Ascending aorta (tissue), 2 donors: ENCODE measurements at regions not wholly inside any gene's neighbourhood (a gene's known extent, or its start where the extent isn't known, plus 50 kb on each side); places are given as distances from the start of the nearest gene placed in this dataset.

Source experiments
- DNase-seq, 2 donors: peaks; one replicate each; pipeline ENCODE4 v3.0.0-alpha.2; 2019; ENCODE audit warnings: low spot score in 2 of 2
- H3K27ac ChIP-seq, 2 donors: fragments of 200-600 bp; sonication (generic); one replicate each; pipeline ENCODE4 v1.5.1; 2016 to 2017; ENCODE audit warnings: mild to moderate bottlenecking in 1 of 2
- H3K27me3 ChIP-seq: fragments of 200-600 bp; sonication (generic); one replicate; pipeline ENCODE4 v1.5.1; 2017
- H3K36me3 ChIP-seq, 2 donors: fragments of 200-600 bp; sonication (generic); one replicate each; pipeline ENCODE4 v1.5.1; 2016
- H3K4me1 ChIP-seq, 2 donors: fragments of 200-600 bp; sonication (generic); one replicate each; pipeline ENCODE4 v1.5.1; 2016 to 2017; ENCODE audit warnings: mild to moderate bottlenecking in 1 of 2
- H3K4me3 ChIP-seq, 2 donors: fragments of 200-600 bp; sonication (generic); one replicate each; pipeline ENCODE4 v1.5.1; 2016 to 2017; ENCODE audit warnings: mild to moderate bottlenecking in 1 of 2
- H3K9me3 ChIP-seq, 2 donors: fragments of 200-600 bp; sonication (generic); one replicate each; pipeline ENCODE4 v1.5.1; 2016
- CTCF ChIP-seq, 3 experiments: fragments of 200-600 bp in 2 of 3; fragments of 450-650 bp in 1 of 3; sonication (generic) in 2 of 3; IDR thresholded peaks; one replicate each; pipeline ENCODE4 v1.5.1; 2016 to 2019; ENCODE audit warnings: antibody characterized with exemption in 3 of 3, mild to moderate bottlenecking in 1 of 3, moderate library complexity in 1 of 3
- intact Hi-C: fragments of 100-400 bp; cut with DNase I; formaldehyde crosslinking; loops from one replicate; pipeline ENCODE4 v1.15.1; 2023

GRCh38 chr3:55198554-55198953, 270.7 kb upstream of the LRTM1 start:
- no peak for DNase-seq
- no peaks in the 10 kb centered on the region for H3K9me3 ChIP-seq
- no peaks in the 10 kb centered on the region for H3K27me3 ChIP-seq
- TF ChIP-seq CTCF (IDR thresholded peaks at IDR 0.05): no peak
- no peaks in the 10 kb centered on the region for H3K36me3 ChIP-seq
- intact Hi-C loops: no loop called here
- no peak overlapping the region for H3K4me3 ChIP-seq
- no peaks in the 10 kb centered on the region for H3K4me1 ChIP-seq
- H3K27ac ChIP-seq: no peak overlapping the region

GRCh38 chr3:55197021-55197420, 269.2 kb upstream of the LRTM1 start:
- Histone ChIP-seq H3K36me3 (no peaks in the 10 kb centered on the region), H3K27me3 (no peaks in the 10 kb centered on the region), H3K27ac (no peak overlapping the region), H3K9me3 (no peaks in the 10 kb centered on the region), H3K4me1 (no peaks in the 10 kb centered on the region), H3K4me3 (no peak overlapping the region)
- no peak for DNase-seq
- intact Hi-C loops: no loop called here
- TF ChIP-seq CTCF (IDR thresholded peaks at IDR 0.05): no peak

- H3K4me3 ChIP-seq: no peak overlapping the region
- no peak overlapping the region for H3K27ac ChIP-seq
- intact Hi-C loops: no loop called here
- no peaks in the 10 kb centered on the region for H3K4me1 ChIP-seq
- no peak for DNase-seq
- no peaks in the 10 kb centered on the region for H3K36me3 ChIP-seq
- no peaks in the 10 kb centered on the region for H3K9me3 ChIP-seq
- no peaks in the 10 kb centered on the region for H3K27me3 ChIP-seq
- no peak for TF ChIP-seq CTCF (IDR thresholded peaks at IDR 0.05)
These were observed 268.6 kb upstream of the LRTM1 start for GRCh38 chr3:55196495-55196894.

GRCh38 chr3:55194376-55194775, 266.5 kb upstream of the LRTM1 start:
- intact Hi-C loops: no loop called here

GRCh38 chr3:55191911-55192775, 264.3 kb upstream of the LRTM1 start:
- Histone ChIP-seq H3K4me3 (no peak overlapping the region), H3K36me3 (no peaks in the 10 kb centered on the region), H3K9me3 (no peaks in the 10 kb centered on the region), H3K27me3 (no peaks in the 10 kb centered on the region), H3K4me1 (no peaks in the 10 kb centered on the region), H3K27ac (no peak overlapping the region)
- no peak for DNase-seq
- intact Hi-C loops: no loop called here
- no peak for TF ChIP-seq CTCF (IDR thresholded peaks at IDR 0.05)

More at GRCh38 chr3:55194376-55194775, 266.5 kb upstream of the LRTM1 start:
- no peak for TF ChIP-seq CTCF (IDR thresholded peaks at IDR 0.05)
- no peaks in the 10 kb centered on the region for H3K9me3 ChIP-seq
- H3K27ac ChIP-seq: no peak overlapping the region
- no peak for DNase-seq
- no peaks in the 10 kb centered on the region for H3K4me1 ChIP-seq
- H3K4me3 ChIP-seq: no peak overlapping the region
- H3K27me3 ChIP-seq: no peaks in the 10 kb centered on the region
- no peaks in the 10 kb centered on the region for H3K36me3 ChIP-seq
